SK-N-MC (cell line): ENCODE measurements at regions not wholly inside any gene's neighbourhood (a gene's known extent, or its start where the extent isn't known, plus 50 kb on each side); places are given as distances from the start of the nearest gene placed in this dataset.

Source experiments
- DNase-seq: peaks from one replicate; pipeline ENCODE4 v3.0.0-alpha.2; 2011; ENCODE audit warnings: low read depth, low spot score
- H3K27ac ChIP-seq: fragments of 200-600 bp; sonication (generic); 2 replicates; pipeline ENCODE4 v1.5.1; 2016; ENCODE audit warnings: mixed run types
- H3K36me3 ChIP-seq: fragments of 200-600 bp; sonication (generic); 2 replicates; pipeline ENCODE4 v1.6.1; 2017; ENCODE audit warnings: antibody characterized with exemption, low read length, mixed read lengths; ENCODE audit not compliant: insufficient read depth
- H3K4me3 ChIP-seq: fragments of 200-600 bp; sonication (generic); 2 replicates; pipeline ENCODE4 v1.5.1; 2016
- H3K9ac ChIP-seq: fragments of 200-600 bp; sonication (generic); 2 replicates; pipeline ENCODE4 v1.8.0; 2017; ENCODE audit warnings: mixed run types, mixed read lengths; ENCODE audit not compliant: insufficient read length
- H3K9me3 ChIP-seq: fragments of 200-600 bp; sonication (generic); 2 replicates; pipeline ENCODE4 v1.6.1; 2017; ENCODE audit warnings: low read depth, mild to moderate bottlenecking, antibody characterized with exemption, low read length, moderate library complexity, mixed read lengths
- EZH2 ChIP-seq: fragments of 200-600 bp; sonication (generic); IDR thresholded peaks from one replicate; pipeline ENCODE4 v1.6.1; 2017; ENCODE audit warnings: antibody characterized with exemption
- FOXP2 ChIP-seq: optimal IDR thresholded peaks from 2 replicates; pipeline ENCODE3; 2011; ENCODE audit warnings: mild to moderate bottlenecking, moderate library complexity; ENCODE audit not compliant: insufficient read depth; ENCODE audit errors: extremely low read length, control extremely low read depth
- POLR2AphosphoS5 ChIP-seq: IDR thresholded peaks from 2 replicates; pipeline ENCODE4 v1.6.1; 2012; ENCODE audit warnings: mild to moderate bottlenecking, low read depth, low read length, borderline replicate concordance

DNA sequence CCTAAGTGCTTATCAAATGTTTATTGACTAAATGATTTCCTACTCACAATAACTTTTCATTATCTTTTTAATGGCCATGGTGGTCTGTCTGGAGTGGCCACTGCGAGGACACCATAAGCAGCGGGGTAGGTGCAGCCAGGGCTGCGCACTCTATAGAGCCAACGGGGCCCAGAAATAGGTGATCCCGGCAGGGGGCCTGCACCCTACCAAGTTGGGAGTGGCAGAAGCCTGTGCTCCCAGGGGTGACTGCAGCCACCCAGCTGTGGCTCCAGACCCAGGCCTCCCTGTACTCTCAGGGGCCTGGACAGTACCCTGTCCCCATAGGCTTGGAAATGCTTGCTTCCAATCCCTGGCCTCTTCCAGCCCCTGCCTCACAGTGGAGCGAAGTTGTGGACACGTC lies 426.4 kb upstream of the FAT3 start:
- H3K4me3 ChIP-seq = no peak overlapping the region
- no peak overlapping the region for H3K27ac ChIP-seq
- no peak overlapping the region for H3K9ac ChIP-seq
- no peaks in the 10 kb centered on the region for H3K9me3 ChIP-seq
- no peak for DNase-seq
- no peaks in the 10 kb centered on the region for H3K36me3 ChIP-seq
- TF ChIP-seq POLR2AphosphoS5 = no peak
- no peak for TF ChIP-seq FOXP2
- no peak for TF ChIP-seq EZH2

DNA sequence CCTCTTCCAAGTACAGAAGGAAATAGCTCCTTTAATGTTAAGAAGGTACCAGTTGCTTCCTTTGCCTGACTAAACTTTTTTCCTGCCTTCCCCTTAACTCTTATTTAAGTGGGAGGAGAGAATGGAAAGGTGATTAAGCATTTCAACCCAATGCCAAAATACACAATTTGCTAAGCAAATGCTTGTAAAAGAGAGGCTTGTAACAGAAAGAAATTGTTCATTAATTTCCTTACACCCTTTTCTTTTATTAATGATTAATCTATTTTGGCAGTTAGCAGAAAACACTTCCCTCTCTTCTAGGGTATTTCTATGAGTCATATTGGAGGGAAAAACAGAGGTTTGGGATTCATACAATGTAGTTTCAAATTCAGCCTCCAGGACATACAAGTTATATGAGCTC lies 427.6 kb upstream of the FAT3 start:
- TF ChIP-seq FOXP2 (no peak), EZH2 (no peak), POLR2AphosphoS5 (no peak)
- Histone ChIP-seq H3K9me3 (no peaks in the 10 kb centered on the region), H3K27ac (no peak overlapping the region), H3K36me3 (no peaks in the 10 kb centered on the region), H3K9ac (no peak overlapping the region), H3K4me3 (no peak overlapping the region)
- no peak for DNase-seq

DNA sequence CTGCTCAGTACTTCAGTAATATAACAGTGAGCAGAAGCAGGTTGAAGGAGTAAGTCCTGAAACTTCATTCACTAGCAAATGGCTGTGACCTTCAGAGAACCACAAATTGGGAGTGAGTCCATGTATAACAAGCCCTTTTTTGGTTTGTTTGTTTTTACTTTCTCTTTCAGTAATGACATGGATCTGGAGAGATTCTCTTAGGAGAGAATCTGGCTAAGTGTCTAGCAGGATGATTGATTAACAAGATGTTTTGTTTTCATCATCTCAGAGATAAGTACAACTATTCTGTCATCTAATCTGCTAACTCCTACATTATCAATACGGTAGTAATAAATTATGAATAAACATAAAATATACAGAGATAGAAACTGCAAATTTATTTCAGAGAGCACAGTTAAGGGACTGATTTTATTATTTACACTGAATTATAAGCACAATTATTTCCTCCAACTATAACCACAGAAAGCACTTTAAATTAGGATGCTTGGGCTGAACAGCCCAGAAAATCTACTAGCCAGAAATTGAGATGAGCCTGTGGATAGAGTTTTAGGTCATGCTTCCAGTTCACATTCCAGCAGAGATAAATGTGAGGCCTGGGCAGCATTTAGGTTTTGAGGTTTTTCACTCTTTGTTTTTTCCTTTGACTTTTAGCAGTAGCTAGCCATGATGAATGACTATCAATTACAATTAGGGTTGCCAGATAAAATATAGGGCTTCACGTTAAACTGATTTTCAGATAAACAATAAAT lies 429.3 kb upstream of the FAT3 start:
- Histone ChIP-seq H3K4me3 (no peak overlapping the region), H3K9me3 (no peaks in the 10 kb centered on the region), H3K9ac (no peak overlapping the region), H3K36me3 (no peaks in the 10 kb centered on the region), H3K27ac (no peak overlapping the region)
- DNase-seq = no peak
- TF ChIP-seq POLR2AphosphoS5 = no peak
- TF ChIP-seq FOXP2 = no peak
- no peak for TF ChIP-seq EZH2

DNA sequence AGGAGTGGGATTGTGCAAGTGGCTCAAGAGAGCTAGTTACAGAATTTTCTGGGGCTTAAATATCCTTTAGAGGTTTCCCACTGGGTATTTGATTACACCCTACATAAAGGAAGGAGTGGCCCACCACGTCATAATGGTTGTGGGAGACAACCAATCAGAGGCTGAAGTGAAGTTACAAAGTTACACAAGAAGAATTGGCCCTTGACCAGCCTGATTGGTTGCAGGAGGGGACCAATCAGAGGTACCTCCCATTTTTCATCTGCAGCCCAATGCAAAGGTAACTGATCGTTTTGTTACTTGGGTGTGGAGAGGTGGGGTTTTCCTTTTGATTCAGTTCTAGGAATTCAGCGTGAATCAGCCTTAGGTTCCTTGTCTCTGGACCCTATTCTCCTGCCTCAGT lies 430.5 kb upstream of the FAT3 start:
- Histone ChIP-seq H3K4me3 (no peak overlapping the region), H3K36me3 (no peaks in the 10 kb centered on the region), H3K9ac (no peak overlapping the region), H3K27ac (no peak overlapping the region), H3K9me3 (no peaks in the 10 kb centered on the region)
- no peak for DNase-seq
- no peak for TF ChIP-seq POLR2AphosphoS5
- no peak for TF ChIP-seq EZH2
- TF ChIP-seq FOXP2 = no peak

DNA sequence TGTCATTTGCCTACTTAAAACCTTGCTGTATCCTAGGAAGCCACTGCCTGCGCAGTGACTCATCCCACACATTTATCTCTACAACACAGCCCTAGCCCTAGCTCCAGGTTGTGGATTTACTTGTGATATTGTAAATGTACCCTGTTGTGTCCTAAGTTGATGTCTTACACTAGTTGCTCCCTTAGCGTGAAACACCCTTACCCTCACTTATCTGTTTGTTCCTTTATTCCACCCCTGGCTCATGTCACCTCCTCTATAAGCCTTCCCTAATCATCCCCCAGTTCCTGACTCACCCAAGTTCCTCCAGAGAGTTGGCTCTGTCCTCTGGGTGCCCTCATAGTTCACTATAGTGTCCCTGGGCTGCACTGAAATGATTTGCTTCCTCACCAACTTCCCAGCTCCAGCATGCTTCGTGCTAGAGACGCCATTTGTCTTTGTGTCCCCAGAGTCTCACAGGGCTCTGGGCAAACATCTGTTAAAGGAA lies 431.8 kb upstream of the FAT3 start:
- Histone ChIP-seq H3K4me3 (no peak overlapping the region), H3K36me3 (no peaks in the 10 kb centered on the region), H3K9me3 (no peaks in the 10 kb centered on the region), H3K27ac (no peak overlapping the region), H3K9ac (no peak overlapping the region)
- no peak for TF ChIP-seq EZH2
- no peak for TF ChIP-seq FOXP2
- TF ChIP-seq POLR2AphosphoS5 = no peak
- DNase-seq = no peak

DNA sequence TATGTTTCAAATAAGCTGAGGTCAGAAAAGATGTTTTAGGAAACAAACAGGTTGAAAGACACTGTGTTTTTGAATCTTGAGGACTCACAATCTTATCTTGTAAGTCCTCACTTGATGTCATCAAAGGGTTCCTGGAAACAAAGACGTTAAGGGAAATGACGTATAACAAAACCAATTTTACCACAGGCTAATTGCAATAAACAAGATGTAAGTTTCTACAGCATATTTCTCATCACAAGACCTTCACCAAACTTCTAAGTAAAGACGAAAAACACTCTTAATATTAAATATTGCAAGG lies 433.5 kb upstream of the FAT3 start:
- H3K9ac ChIP-seq = no peak overlapping the region
- no peaks in the 10 kb centered on the region for H3K36me3 ChIP-seq
- no peak overlapping the region for H3K27ac ChIP-seq
- TF ChIP-seq FOXP2 = no peak
- TF ChIP-seq POLR2AphosphoS5 = no peak
- TF ChIP-seq EZH2 = no peak
- DNase-seq = no peak
- no peak overlapping the region for H3K4me3 ChIP-seq
- no peaks in the 10 kb centered on the region for H3K9me3 ChIP-seq

DNA sequence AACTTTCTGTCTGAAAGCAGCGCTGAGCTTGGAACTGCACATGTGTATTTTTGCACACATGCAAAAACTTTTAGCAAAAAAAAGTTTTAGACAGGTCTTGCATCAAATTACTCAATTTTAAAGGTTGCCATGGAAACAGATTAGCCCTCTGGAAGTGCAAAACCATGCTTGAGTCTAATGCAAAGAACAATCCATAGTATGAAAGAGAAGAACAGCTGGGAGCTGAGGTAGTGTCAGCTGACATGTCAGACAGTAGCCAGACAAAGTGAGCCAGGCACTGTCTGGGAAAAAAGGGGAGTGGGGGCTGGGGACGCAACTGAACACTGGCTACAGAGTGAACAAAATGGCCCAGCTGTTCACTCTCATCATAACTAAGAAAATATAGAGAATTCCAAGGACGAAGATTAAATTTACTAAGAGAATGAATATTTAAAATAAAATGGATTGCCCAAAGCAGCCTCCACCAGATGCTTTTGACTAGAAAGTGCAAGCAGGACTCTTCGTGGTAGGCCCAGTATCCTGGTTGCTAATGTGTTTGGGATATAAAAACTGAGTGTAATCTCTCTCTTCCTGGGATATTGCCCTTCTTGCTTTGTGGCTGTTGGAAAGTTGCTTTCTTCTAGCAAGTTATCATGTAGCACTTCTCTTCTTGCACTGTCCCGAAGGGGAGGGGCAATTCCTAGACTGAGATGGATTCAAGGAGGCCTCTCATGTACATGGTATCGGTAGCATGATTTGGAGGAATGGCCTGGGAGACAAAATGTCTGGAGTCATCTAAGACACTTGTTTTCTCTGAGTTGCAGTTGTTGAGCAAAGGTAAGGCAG lies 434.1 kb upstream of the FAT3 start:
- Histone ChIP-seq H3K27ac (no peak overlapping the region), H3K9ac (no peak overlapping the region), H3K9me3 (no peaks in the 10 kb centered on the region), H3K4me3 (no peak overlapping the region), H3K36me3 (no peaks in the 10 kb centered on the region)
- no peak for DNase-seq
- TF ChIP-seq FOXP2 = no peak

DNA sequence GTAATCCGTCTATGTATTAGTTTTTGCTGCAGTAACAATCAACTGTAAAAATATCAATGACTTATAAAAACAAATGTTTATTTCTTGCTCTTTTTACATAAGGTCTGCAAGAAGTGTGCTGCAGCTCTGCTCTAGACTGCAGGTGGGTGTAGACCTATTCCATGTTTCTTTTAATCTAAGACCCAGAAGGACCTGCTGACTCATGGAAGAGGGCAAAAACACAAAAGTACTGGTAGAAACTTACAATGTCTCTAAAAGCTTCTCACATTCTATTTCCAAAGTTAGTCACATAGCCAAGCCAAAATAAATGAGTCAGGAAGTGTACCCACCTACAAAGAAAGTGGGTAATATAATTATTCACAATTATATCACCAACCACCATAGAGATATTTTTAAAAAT lies 435.9 kb upstream of the FAT3 start:
- H3K36me3 ChIP-seq = no peaks in the 10 kb centered on the region
- no peak overlapping the region for H3K4me3 ChIP-seq
- no peak overlapping the region for H3K9ac ChIP-seq
- TF ChIP-seq POLR2AphosphoS5 = no peak
- DNase-seq = no peak
- no peak overlapping the region for H3K27ac ChIP-seq
- no peaks in the 10 kb centered on the region for H3K9me3 ChIP-seq
